HUES64 (cell line): ENCODE measurements at regions not wholly inside any gene's neighbourhood (a gene's known extent, or its start where the extent isn't known, plus 50 kb on each side); places are given as distances from the start of the nearest gene placed in this dataset.
"Not testable (repeated sequence)": the region's sequence is repeated elsewhere in the genome, so short reads cannot be mapped to it uniquely, and the experiment has no call there.

Source experiments
- H3K27ac ChIP-seq: 2 replicates; pipeline ENCODE4 v1.7.0; 2013; ENCODE audit warnings: low read depth, low read length, inconsistent platforms
- H3K27me3 ChIP-seq: 2 replicates; pipeline ENCODE4 v1.6.1; 2013; ENCODE audit warnings: mild to moderate bottlenecking, low read length; ENCODE audit not compliant: insufficient read depth
- H3K36me3 ChIP-seq: 2 replicates; pipeline ENCODE4 v1.6.1; 2013; ENCODE audit warnings: mild to moderate bottlenecking, low read length; ENCODE audit not compliant: insufficient read depth
- H3K4me1 ChIP-seq: 2 replicates; pipeline ENCODE4 v1.6.1; 2013; ENCODE audit warnings: mild to moderate bottlenecking, low read length, moderate library complexity; ENCODE audit not compliant: insufficient read depth
- H3K4me3 ChIP-seq: 2 replicates; pipeline ENCODE4 v1.5.1; 2013; ENCODE audit warnings: mild to moderate bottlenecking, low read length, moderate library complexity
- H3K9ac ChIP-seq: 2 replicates; pipeline ENCODE4 v1.6.1; 2013; ENCODE audit warnings: mild to moderate bottlenecking, low read depth, low read length
- H3K9me3 ChIP-seq: 2 replicates; pipeline ENCODE4 v1.6.1; 2013; ENCODE audit warnings: low read depth, low read length; ENCODE audit not compliant: insufficient read depth
- WGBS: fragments of 150-250, 120-280 bp; methylation state at CpG from one replicate; pipeline ENCODE4 v1.1.7; 2013; ENCODE audit warnings: missing lambda C conversion rate; 5-methylcytosine and 5-hydroxymethylcytosine counted together

GRCh38 chr12:124070394-124071074 lies 97.5 kb downstream of the ZNF664 start:
- not testable (repeated sequence) for H3K27me3 ChIP-seq, H3K4me3 ChIP-seq, H3K9ac ChIP-seq, H3K27ac ChIP-seq, H3K36me3 ChIP-seq
- 90% methylated on average over 7 of the region's 7 CpGs for WGBS
- peaks cover 35% of the 10 kb centered on the region for H3K4me1 ChIP-seq
- peaks cover 14% of the 10 kb centered on the region for H3K9me3 ChIP-seq

- Histone ChIP-seq H3K27ac (no peak overlapping the region), H3K4me1 (peaks cover 35% of the 10 kb centered on the region), H3K27me3 (no peaks in the 10 kb centered on the region), H3K4me3 (no peak overlapping the region), H3K36me3 (no peaks in the 10 kb centered on the region), H3K9ac (no peak overlapping the region), H3K9me3 (peaks cover 11% of the 10 kb centered on the region)
- WGBS, result 90% methylated on average over 3 of the region's 3 CpGs
These were observed 98.0 kb downstream of the ZNF664 start for GRCh38 chr12:124071075-124071443.

DNA sequence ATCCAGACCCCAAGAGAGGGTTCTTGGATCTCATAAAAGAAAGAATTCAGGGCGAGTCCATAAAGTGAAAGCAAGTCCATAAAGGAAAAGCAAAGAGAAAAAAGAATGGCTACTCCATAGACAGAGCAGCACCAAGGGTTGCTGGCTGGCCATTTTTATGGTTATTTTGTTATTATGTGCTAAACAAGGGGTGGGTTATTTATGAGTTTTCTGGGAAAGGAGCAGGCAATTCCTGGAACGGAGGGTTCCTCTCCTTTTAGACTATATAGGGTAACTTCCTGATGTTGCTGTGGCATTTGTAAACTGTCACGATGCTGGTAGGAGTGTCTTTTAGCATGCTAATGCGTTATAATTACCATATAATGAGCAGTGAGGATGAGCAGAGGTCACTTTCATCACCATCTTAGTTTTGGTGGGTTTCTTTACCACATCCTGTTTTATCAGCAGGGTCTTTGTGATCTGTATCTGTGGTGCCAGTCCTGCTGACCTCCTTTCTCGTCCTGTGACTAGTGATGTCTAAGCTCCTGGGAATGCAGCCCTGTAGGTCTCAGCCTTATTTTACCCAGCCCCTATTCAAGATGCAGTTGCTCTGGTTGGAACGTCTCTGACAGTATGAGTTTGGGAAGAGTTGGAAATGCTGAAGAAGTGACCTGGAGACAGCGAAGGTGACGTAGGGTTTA lies 100.5 kb downstream of the ZNF664 start:
- Histone ChIP-seq H3K36me3 (no peaks in the 10 kb centered on the region), H3K27me3 (no peaks in the 10 kb centered on the region), H3K27ac (peak overlapping the region; percentile 5; the same call in 1 of the 2 replicates), H3K4me1 (peaks cover 35% of the 10 kb centered on the region), H3K9ac (no peak overlapping the region), H3K9me3 (no peaks in the 10 kb centered on the region), H3K4me3 (no peak overlapping the region)
- WGBS, result 59% methylated on average over 8 of the region's 8 CpGs

- no peak overlapping the region for H3K9ac ChIP-seq
- H3K36me3 ChIP-seq, result no peaks in the 10 kb centered on the region
- WGBS, result 91% methylated on average over 4 of the region's 4 CpGs
- no peaks in the 10 kb centered on the region for H3K27me3 ChIP-seq
- H3K4me1 ChIP-seq, result peaks cover 30% of the 10 kb centered on the region
- H3K4me3 ChIP-seq, result no peak overlapping the region
- no peaks in the 10 kb centered on the region for H3K9me3 ChIP-seq
- no peak overlapping the region; the same call in 1 of the 2 replicates for H3K27ac ChIP-seq
These were observed 102.8 kb downstream of the ZNF664 start for GRCh38 chr12:124075841-124076240.

DNA sequence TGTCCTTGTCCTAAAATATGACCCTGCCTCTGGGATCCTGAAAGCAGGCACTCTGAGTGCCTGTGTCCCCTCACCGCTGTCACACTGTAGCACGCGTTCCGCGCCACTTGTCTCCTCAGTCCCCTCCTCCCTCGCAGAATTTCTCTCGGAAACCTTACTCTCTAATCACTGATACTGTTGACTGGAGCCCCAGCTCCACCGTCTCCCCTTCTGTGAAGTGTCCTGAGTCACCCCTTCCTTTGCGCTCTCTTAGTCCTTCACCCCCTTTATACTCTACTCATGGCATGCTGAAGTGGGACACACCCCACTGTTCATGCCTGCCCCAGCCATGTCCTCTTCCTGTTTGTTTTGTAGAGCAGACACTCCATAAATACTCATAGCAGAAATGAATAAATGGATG lies 104.7 kb downstream of the ZNF664 start:
- 93% methylated on average over 9 of the region's 9 CpGs for WGBS
- H3K4me3 ChIP-seq, result no peak overlapping the region
- H3K4me1 ChIP-seq, result peaks cover 13% of the 10 kb centered on the region
- H3K9ac ChIP-seq, result no peak overlapping the region
- H3K27ac ChIP-seq, result no peak overlapping the region
- H3K36me3 ChIP-seq, result no peaks in the 10 kb centered on the region
- H3K27me3 ChIP-seq, result no peaks in the 10 kb centered on the region
- no peaks in the 10 kb centered on the region for H3K9me3 ChIP-seq

- Histone ChIP-seq H3K4me3 (no peak overlapping the region), H3K36me3 (no peaks in the 10 kb centered on the region), H3K27ac (no peak overlapping the region), H3K9ac (no peak overlapping the region), H3K27me3 (no peaks in the 10 kb centered on the region), H3K9me3 (no peaks in the 10 kb centered on the region), H3K4me1 (peaks cover 3% of the 10 kb centered on the region)
- 94% methylated on average over 4 of the region's 4 CpGs for WGBS
These were observed 105.8 kb downstream of the ZNF664 start for GRCh38 chr12:124078800-124079199.

DNA sequence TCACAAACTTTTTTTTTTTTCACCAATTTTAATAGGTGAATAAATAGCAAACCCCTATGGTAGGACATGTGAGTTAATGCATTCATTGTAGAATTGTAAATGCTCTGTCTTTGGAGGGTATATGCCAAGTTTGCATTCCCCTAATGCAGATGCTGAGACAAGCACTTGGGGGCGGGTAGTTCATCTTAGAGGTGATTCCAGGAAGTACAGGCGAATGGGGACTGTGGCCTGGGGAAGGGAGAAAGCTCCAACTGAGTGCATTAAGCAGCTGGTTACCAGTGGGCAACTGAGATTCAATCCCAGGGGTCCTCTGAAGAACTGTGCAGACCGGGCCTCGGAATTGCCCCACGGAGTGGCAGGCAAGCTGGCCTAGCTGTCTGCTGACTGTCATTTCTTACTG lies 107.6 kb downstream of the ZNF664 start:
- 78% methylated on average over 5 of the region's 5 CpGs for WGBS
- no peaks in the 10 kb centered on the region for H3K27me3 ChIP-seq
- no peak overlapping the region for H3K9ac ChIP-seq
- no peak overlapping the region for H3K27ac ChIP-seq
- no peaks in the 10 kb centered on the region for H3K4me1 ChIP-seq
- H3K4me3 ChIP-seq, result no peak overlapping the region
- H3K9me3 ChIP-seq, result no peaks in the 10 kb centered on the region
- H3K36me3 ChIP-seq, result no peaks in the 10 kb centered on the region

GRCh38 chr12:124082012-124082411 lies 109.0 kb downstream of the ZNF664 start:
- H3K4me3 ChIP-seq, result no peak overlapping the region
- no peaks in the 10 kb centered on the region for H3K36me3 ChIP-seq
- no peak overlapping the region for H3K27ac ChIP-seq
- no peaks in the 10 kb centered on the region for H3K4me1 ChIP-seq
- no peaks in the 10 kb centered on the region for H3K27me3 ChIP-seq
- no peaks in the 10 kb centered on the region for H3K9me3 ChIP-seq
- WGBS, result 94% methylated on average over 10 of the region's 10 CpGs
- no peak overlapping the region for H3K9ac ChIP-seq

DNA sequence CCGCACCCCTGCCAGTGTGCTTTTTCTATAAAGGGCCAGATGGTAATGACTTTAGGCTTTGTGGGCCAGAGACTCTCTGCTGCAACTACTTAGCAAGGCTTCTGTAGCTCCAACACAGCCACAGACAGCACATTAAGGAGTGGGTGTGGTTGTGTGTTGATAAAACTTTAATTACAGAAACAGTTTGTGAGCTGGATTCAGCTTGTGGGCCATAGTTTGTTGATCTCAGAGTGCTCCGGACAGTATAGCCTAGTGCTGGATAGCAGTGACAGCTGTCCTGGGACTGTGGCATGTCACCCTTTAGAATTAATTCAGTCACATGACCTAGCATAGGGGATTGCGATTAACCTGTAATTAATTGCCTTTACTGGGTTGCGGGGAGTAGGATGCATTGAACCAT lies 109.7 kb downstream of the ZNF664 start:
- Histone ChIP-seq H3K9ac (no peak overlapping the region), H3K4me3 (no peak overlapping the region), H3K27me3 (no peaks in the 10 kb centered on the region), H3K36me3 (no peaks in the 10 kb centered on the region), H3K27ac (no peak overlapping the region), H3K9me3 (no peaks in the 10 kb centered on the region), H3K4me1 (no peaks in the 10 kb centered on the region)
- 94% methylated on average over 4 of the region's 4 CpGs for WGBS

- H3K36me3 ChIP-seq, result no peaks in the 10 kb centered on the region
- H3K9me3 ChIP-seq, result no peaks in the 10 kb centered on the region
- H3K4me3 ChIP-seq, result no peak overlapping the region
- H3K9ac ChIP-seq, result no peak overlapping the region
- H3K4me1 ChIP-seq, result no peaks in the 10 kb centered on the region
- H3K27me3 ChIP-seq, result no peaks in the 10 kb centered on the region
- no peak overlapping the region for H3K27ac ChIP-seq
- WGBS, result 92% methylated on average over 11 of the region's 11 CpGs
These were observed 110.7 kb downstream of the ZNF664 start for GRCh38 chr12:124083708-124084107.

GRCh38 chr12:124085419-124086296 lies 112.6 kb downstream of the ZNF664 start:
- Histone ChIP-seq H3K4me3 (no peak overlapping the region), H3K27ac (no peak overlapping the region), H3K4me1 (no peaks in the 10 kb centered on the region), H3K36me3 (no peaks in the 10 kb centered on the region), H3K9me3 (no peaks in the 10 kb centered on the region), H3K27me3 (no peaks in the 10 kb centered on the region), H3K9ac (no peak overlapping the region)
- 91% methylated on average over 17 of the region's 17 CpGs for WGBS
